HCT116 (cell line): ENCODE measurements at regions not wholly inside any gene's neighbourhood (a gene's known extent, or its start where the extent isn't known, plus 50 kb on each side); places are given as distances from the start of the nearest gene placed in this dataset.
"Not testable (repeated sequence)": the region's sequence is repeated elsewhere in the genome, so short reads cannot be mapped to it uniquely, and the experiment has no call there.

ENCODE experiments used
- ATF3 ChIP-seq: IDR thresholded peaks from 2 replicates; pipeline ENCODE4 v1.6.1; 2012
- EGR1 ChIP-seq: IDR thresholded peaks from 2 replicates; pipeline ENCODE4 v1.6.1; 2012; ENCODE audit warnings: low read depth
- EZH2 ChIP-seq: fragments of 200-600 bp; sonication (generic); IDR thresholded peaks from 2 replicates; pipeline ENCODE4 v1.6.1; 2017; ENCODE audit warnings: antibody characterized with exemption, mixed run types
- JUND ChIP-seq: IDR thresholded peaks from 2 replicates; pipeline ENCODE4 v1.6.1; 2012
- POLR2A ChIP-seq: IDR thresholded peaks from 2 replicates; pipeline ENCODE4 v1.7.0; 2011; ENCODE audit warnings: borderline replicate concordance; ENCODE audit not compliant: insufficient read depth, insufficient read length; ENCODE audit errors: extremely low read depth
- POLR2AphosphoS5 ChIP-seq: IDR thresholded peaks from 2 replicates; pipeline ENCODE4 v1.6.1; 2011; ENCODE audit warnings: mild to moderate bottlenecking, low read depth, low read length, moderate library complexity
- RAD21 ChIP-seq: IDR thresholded peaks from 2 replicates; pipeline ENCODE4 v1.6.1; 2012; ENCODE audit warnings: low read depth, mild to moderate bottlenecking
- TCF7L2 ChIP-seq: IDR thresholded peaks from 2 replicates; pipeline ENCODE4 v1.7.0; 2011; ENCODE audit warnings: borderline replicate concordance, inconsistent platforms; ENCODE audit not compliant: insufficient read depth, insufficient read length; ENCODE audit errors: extremely low read depth
- TF ChIP-seq, protein P1 (sequence below), 3 experiments: fragments of 200-600 bp in 1 of 3; sonication (generic) in 1 of 3; IDR thresholded peaks in 2 of 3; conservative IDR thresholded peaks in 1 of 3; 2 replicates each; pipeline ENCODE4 v1.5.1; 2012 to 2017; ENCODE audit warnings: low read depth in 2 of 3, low read length in 2 of 3, antibody characterized with exemption in 1 of 3, borderline replicate concordance in 1 of 3, control low read depth in 1 of 3, mild to moderate bottlenecking in 1 of 3, mixed read lengths in 1 of 3, mixed run types in 1 of 3, moderate library complexity in 1 of 3; ENCODE audit not compliant: insufficient read depth in 1 of 3
- TF ChIP-seq, protein P2 (sequence below): IDR thresholded peaks from 2 replicates; pipeline ENCODE4 v1.6.1; 2012; ENCODE audit warnings: low read depth
- TF ChIP-seq, protein P3 (sequence below): IDR thresholded peaks from 2 replicates; pipeline ENCODE4 v1.6.1; 2012

DNA sequence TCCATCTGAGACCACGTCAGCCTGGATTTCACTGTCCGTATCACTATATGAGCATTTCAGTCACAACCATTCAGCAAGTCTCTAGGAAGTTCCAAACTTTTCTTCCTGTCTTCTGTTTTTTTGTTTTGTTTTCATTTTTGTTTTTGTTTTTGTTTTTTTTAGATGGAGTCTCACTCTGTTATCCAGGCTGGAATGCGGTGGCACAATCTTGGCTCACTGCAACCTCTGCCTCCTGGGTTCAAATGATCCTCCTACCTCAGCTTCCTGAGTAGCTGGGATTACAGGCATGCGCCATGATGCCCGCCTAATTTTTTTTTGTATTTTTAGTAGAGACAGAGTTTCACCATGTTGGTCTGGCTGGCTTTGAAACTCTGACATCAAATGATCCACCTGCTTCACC, 1715.9 kb downstream of the SPATA31A7 start:
- TF ChIP-seq POLR2AphosphoS5, JUND, ATF3, RAD21, POLR2A, EZH2, TCF7L2, EGR1: not testable (repeated sequence)
- TF ChIP-seq, protein P1, sequence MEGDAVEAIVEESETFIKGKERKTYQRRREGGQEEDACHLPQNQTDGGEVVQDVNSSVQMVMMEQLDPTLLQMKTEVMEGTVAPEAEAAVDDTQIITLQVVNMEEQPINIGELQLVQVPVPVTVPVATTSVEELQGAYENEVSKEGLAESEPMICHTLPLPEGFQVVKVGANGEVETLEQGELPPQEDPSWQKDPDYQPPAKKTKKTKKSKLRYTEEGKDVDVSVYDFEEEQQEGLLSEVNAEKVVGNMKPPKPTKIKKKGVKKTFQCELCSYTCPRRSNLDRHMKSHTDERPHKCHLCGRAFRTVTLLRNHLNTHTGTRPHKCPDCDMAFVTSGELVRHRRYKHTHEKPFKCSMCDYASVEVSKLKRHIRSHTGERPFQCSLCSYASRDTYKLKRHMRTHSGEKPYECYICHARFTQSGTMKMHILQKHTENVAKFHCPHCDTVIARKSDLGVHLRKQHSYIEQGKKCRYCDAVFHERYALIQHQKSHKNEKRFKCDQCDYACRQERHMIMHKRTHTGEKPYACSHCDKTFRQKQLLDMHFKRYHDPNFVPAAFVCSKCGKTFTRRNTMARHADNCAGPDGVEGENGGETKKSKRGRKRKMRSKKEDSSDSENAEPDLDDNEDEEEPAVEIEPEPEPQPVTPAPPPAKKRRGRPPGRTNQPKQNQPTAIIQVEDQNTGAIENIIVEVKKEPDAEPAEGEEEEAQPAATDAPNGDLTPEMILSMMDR (IDR thresholded peaks at IDR 0.05 in 2 of 3, conservative IDR thresholded peaks at IDR 0.05 in 1 of 3; ENCODE audit: borderline replicate concordance in 1 of 3, insufficient read depth in 1 of 3, low read depth in 2 of 3, low read length in 2 of 3) = not testable (repeated sequence)
- TF ChIP-seq, protein P2, sequence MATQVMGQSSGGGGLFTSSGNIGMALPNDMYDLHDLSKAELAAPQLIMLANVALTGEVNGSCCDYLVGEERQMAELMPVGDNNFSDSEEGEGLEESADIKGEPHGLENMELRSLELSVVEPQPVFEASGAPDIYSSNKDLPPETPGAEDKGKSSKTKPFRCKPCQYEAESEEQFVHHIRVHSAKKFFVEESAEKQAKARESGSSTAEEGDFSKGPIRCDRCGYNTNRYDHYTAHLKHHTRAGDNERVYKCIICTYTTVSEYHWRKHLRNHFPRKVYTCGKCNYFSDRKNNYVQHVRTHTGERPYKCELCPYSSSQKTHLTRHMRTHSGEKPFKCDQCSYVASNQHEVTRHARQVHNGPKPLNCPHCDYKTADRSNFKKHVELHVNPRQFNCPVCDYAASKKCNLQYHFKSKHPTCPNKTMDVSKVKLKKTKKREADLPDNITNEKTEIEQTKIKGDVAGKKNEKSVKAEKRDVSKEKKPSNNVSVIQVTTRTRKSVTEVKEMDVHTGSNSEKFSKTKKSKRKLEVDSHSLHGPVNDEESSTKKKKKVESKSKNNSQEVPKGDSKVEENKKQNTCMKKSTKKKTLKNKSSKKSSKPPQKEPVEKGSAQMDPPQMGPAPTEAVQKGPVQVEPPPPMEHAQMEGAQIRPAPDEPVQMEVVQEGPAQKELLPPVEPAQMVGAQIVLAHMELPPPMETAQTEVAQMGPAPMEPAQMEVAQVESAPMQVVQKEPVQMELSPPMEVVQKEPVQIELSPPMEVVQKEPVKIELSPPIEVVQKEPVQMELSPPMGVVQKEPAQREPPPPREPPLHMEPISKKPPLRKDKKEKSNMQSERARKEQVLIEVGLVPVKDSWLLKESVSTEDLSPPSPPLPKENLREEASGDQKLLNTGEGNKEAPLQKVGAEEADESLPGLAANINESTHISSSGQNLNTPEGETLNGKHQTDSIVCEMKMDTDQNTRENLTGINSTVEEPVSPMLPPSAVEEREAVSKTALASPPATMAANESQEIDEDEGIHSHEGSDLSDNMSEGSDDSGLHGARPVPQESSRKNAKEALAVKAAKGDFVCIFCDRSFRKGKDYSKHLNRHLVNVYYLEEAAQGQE = not testable (repeated sequence)
- TF ChIP-seq, protein P3, sequence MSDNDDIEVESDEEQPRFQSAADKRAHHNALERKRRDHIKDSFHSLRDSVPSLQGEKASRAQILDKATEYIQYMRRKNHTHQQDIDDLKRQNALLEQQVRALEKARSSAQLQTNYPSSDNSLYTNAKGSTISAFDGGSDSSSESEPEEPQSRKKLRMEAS = not testable (repeated sequence)
